ENCODE measurements at regions not wholly inside any gene's neighbourhood (a gene's known extent, or its start where the extent isn't known, plus 50 kb on each side); places are given as distances from the start of the nearest gene placed in this dataset.

DNA sequence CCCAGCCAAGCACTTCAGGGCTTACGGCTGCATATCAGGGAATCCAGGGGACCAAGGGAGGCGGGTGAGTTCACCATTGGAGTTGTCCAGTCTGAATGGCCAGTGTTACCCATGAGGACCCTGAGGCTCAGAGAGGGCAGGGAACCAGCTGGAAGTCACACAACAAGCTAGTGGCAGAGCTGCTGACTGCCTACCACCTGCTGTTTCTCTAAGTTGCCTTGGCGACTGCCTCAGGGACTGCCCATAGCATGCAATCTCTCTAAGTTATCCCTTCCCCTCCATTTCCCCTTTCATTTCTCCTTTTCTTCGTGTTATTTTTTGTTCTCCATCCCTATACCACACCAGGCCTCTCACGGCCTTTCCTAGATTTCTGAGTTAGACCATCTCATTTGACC lies 71.8 kb upstream of the SIRPA start:
- no peaks in the 10 kb centered on the region for H3K9me3 ChIP-seq
- intact Hi-C loops (cut with DNase I; ENCODE audit: low total_unique reads): no loop called here
- TF ChIP-seq POLR2A (IDR thresholded peaks at IDR 0.05): no peak
- TF ChIP-seq, protein P1, sequence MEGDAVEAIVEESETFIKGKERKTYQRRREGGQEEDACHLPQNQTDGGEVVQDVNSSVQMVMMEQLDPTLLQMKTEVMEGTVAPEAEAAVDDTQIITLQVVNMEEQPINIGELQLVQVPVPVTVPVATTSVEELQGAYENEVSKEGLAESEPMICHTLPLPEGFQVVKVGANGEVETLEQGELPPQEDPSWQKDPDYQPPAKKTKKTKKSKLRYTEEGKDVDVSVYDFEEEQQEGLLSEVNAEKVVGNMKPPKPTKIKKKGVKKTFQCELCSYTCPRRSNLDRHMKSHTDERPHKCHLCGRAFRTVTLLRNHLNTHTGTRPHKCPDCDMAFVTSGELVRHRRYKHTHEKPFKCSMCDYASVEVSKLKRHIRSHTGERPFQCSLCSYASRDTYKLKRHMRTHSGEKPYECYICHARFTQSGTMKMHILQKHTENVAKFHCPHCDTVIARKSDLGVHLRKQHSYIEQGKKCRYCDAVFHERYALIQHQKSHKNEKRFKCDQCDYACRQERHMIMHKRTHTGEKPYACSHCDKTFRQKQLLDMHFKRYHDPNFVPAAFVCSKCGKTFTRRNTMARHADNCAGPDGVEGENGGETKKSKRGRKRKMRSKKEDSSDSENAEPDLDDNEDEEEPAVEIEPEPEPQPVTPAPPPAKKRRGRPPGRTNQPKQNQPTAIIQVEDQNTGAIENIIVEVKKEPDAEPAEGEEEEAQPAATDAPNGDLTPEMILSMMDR (IDR thresholded peaks at IDR 0.05 in 4 of 5, conservative IDR thresholded peaks at IDR 0.05 in 1 of 5): no peak
- H3K4me3 ChIP-seq: no peak overlapping the region
- ATAC-seq (no peak), DNase-seq (no peak)
- no peaks in the 10 kb centered on the region for H3K36me3 ChIP-seq
- no peaks in the 10 kb centered on the region for H3K27me3 ChIP-seq
- H3K27ac ChIP-seq: no peak overlapping the region
- in situ Hi-C loops (cut with MboI; ENCODE audit: low sequenced_read_pairs in 4 of 4): loop anchor here in 1 of 4 donors (25.0 kb wide), 1 partner anchor 114 kb away; no protein-coding TSS in a partner anchor
- H3K4me1 ChIP-seq: peaks cover 10 to 22% of the 10 kb centered on the region in 2 donors

DNA sequence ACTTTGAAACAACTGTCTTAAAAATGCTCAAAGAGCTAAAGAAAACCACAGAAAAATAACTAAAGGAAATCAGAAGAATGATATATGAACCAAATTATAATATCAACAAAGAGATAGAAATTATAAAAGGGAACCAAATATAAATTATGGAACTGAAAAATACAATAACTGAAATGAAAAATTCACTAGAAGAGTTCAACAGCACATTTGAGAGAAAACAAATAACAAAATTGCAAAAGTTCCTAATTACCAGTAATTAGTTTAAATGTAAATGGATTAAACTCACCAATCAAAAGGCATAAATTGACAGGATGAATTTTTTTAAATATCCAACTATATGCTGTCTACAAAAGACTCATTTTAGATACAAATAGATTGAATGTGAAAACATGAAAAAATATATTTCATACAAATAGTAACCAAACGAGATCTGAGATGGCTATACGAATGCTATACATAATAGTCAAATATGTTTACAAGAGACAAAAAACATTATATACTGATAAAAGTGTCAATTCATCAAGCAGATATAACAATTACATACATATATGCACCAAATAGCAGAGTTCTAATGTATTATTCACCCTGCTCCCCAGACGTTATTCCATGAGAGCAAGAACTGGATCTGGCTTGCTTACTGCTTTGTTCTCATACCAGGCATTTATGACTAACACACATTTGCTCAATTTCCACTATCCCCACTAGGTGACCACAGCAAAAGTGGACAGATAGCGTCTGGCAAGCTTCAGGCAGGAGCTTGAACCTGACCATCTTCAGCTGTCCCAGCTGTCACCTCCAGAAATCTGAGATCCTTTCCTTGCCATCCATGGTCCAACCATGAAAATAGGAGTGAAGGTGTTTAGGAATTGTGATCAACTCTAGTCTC lies 72.4 kb upstream of the SIRPA start:
- no peak for TF ChIP-seq POLR2A (IDR thresholded peaks at IDR 0.05)
- TF ChIP-seq, protein P1 (IDR thresholded peaks at IDR 0.05 in 4 of 5, conservative IDR thresholded peaks at IDR 0.05 in 1 of 5): no peak
- H3K9me3 ChIP-seq: no peaks in the 10 kb centered on the region

DNA sequence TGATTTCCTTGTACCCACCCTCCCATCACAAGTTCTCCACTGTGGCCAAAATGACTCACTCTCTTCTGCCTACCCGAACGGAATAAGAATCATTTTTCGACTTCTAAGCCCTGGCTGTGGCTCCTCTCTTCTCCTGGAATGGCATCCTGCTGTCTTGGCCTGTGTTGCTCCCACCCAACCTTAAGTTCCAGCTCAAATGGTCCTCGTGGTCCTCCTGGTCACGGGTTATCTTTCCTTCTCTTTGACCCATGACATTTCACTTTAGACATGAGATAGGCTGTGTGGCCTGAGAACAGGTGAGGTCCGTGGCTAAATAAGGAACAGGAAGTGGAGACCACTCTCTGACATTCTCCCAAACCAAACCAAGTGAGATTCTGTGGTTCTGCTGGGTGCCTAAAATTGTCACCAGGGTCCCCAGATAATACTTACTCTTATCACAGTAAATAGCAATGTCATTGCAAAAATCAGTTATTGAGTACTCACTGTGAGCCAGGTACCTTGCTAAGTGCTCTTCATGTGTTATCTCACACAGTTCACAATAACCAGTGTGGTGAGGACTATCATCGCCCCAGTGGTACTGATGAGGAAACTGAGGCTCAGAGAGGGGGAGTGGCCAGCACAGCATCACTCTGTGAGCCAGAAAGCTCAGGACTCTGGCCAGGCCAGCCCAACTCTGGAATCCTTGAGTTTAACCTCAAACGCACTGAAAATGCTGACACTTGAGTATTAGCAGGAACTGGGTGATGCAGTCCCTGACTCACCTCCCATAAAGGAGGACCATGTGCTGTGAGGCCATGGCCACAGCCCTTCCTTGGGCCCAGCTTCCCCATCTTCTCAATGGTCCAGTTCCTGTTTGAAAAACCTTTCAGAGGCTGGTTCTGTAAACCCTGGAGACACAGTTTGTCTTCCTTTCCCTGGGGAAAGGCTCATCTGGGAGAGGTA lies 74.8 kb upstream of the SIRPA start:
- H3K4me3 ChIP-seq: no peak overlapping the region
- no peak for ATAC-seq
- no peaks in the 10 kb centered on the region for H3K27me3 ChIP-seq
- no peaks in the 10 kb centered on the region for H3K36me3 ChIP-seq
- no peaks in the 10 kb centered on the region for H3K9me3 ChIP-seq
- intact Hi-C loops (cut with DNase I; ENCODE audit: low total_unique reads) (no loop called here), in situ Hi-C loops (cut with MboI; ENCODE audit: low sequenced_read_pairs in 4 of 4) (loop anchor here in 1 of 4 donors (25.0 kb wide), 1 partner anchor 117 kb away; no protein-coding TSS in a partner anchor)
- H3K27ac ChIP-seq: peak overlapping the region in 1 of 4 donors; percentile 40
- H3K4me1 ChIP-seq: peaks cover 33 to 42% of the 10 kb centered on the region in 2 donors
- TF ChIP-seq, protein P1 (IDR thresholded peaks at IDR 0.05 in 4 of 5, conservative IDR thresholded peaks at IDR 0.05 in 1 of 5): no peak
- no peak for TF ChIP-seq POLR2A (IDR thresholded peaks at IDR 0.05)
- DNase-seq: no peak

More for the DNA sequence above, 72.4 kb upstream of the SIRPA start:
- in situ Hi-C loops (cut with MboI; ENCODE audit: low sequenced_read_pairs in 4 of 4): loop anchor here in 1 of 4 donors (25.0 kb wide), 1 partner anchor 114 kb away; no protein-coding TSS in a partner anchor
- no peak for ATAC-seq
- Histone ChIP-seq H3K4me3 (no peak overlapping the region), H3K4me1 (peaks cover 13 to 22% of the 10 kb centered on the region in 2 donors), H3K27ac (no peak overlapping the region), H3K27me3 (no peaks in the 10 kb centered on the region), H3K36me3 (no peaks in the 10 kb centered on the region)
- intact Hi-C loops (cut with DNase I; ENCODE audit: low total_unique reads): no loop called here
- no peak for DNase-seq

DNA sequence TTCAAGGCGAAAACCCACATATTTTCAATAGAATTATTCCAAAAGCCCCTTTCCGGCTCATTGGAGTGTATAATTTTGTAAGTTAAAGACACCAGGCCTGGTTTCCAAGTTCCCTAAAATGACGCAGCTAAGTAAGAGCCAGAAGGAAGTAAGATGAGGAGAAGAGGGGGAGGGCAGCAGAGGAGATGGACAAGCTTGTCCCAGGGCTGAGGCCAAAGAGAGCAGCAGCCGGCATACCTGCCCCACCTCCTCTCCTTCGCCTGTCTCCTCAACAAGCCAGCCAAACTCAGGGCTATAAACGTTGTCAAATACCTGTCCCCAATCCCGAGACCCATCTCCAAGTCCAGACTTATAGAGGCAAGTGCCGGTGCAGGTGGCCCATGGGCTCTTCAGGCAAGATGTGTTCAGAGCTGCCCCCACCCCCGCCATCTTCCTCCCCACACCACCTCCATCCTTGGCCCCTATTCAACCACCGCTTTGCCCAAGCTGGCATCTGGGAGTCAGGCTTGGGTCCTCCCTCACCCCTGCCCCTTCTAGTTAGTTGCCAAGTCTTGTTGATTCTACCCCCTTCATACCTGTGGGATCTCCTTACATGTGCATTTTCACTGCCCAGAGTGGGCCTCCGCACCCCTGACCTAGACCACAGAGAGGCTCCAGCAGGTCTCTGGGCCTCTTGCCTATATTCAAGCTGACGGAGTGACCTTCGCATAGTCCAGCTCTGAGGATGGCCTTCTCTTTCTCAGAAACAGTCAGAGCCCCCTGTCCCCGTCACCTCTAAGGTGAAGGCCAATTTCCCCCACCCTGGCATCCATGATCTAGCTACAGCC lies 75.7 kb upstream of the SIRPA start:
- no peak overlapping the region for H3K4me3 ChIP-seq
- ATAC-seq: peak; percentile 65 to 72
- peak overlapping the region in 2 of 4 donors; percentile 37 to 40 for H3K27ac ChIP-seq
- H3K27me3 ChIP-seq: no peaks in the 10 kb centered on the region
- in situ Hi-C loops (cut with MboI; ENCODE audit: low sequenced_read_pairs in 4 of 4) (loop anchor here in 1 of 4 donors (25.0 kb wide), 1 partner anchor 118 kb away; no protein-coding TSS in a partner anchor), intact Hi-C loops (cut with DNase I; ENCODE audit: low total_unique reads) (no loop called here)
- no peaks in the 10 kb centered on the region for H3K9me3 ChIP-seq
- peak; percentile 28 to 42 for DNase-seq
- peaks cover 36 to 41% of the 10 kb centered on the region in 2 donors for H3K4me1 ChIP-seq
- TF ChIP-seq POLR2A (IDR thresholded peaks at IDR 0.05): no peak
- TF ChIP-seq, protein P1 (IDR thresholded peaks at IDR 0.05 in 4 of 5, conservative IDR thresholded peaks at IDR 0.05 in 1 of 5): no peak
- no peaks in the 10 kb centered on the region for H3K36me3 ChIP-seq

Data from gastrocnemius medialis (tissue), 4 donors.